CD14-positive monocyte (primary cell): ENCODE measurements at regions not wholly inside any gene's neighbourhood (a gene's known extent, or its start where the extent isn't known, plus 50 kb on each side); places are given as distances from the start of the nearest gene placed in this dataset.

Experiments used
- DNase-seq, 3 donors: peaks; one replicate each; pipeline ENCODE4 v3.0.0-alpha.2; 2011 to 2022
- H2AFZ ChIP-seq: 2 replicates; pipeline ENCODE4 v1.6.0; 2012; ENCODE audit warnings: mild to moderate bottlenecking, low read depth, low read length, inconsistent platforms; ENCODE audit not compliant: insufficient read depth, poor library complexity, severe bottlenecking
- H3K27ac ChIP-seq, 2 donors: 1 replicate in 1 of 2; 2 replicates in 1 of 2; pipeline ENCODE4 v1.5.1; 2012 to 2013; ENCODE audit warnings: low read length in 2 of 2, control low read depth in 1 of 2, inconsistent platforms in 1 of 2, low read depth in 1 of 2, mild to moderate bottlenecking in 1 of 2
- H3K27me3 ChIP-seq, 2 donors: one replicate each; pipeline versions ENCODE4 v1.6.0 to v1.6.1; 2011 to 2013; ENCODE audit warnings: low read length in 2 of 2; ENCODE audit not compliant: control insufficient read depth in 2 of 2, insufficient read depth in 2 of 2
- H3K36me3 ChIP-seq, 2 donors: replicated peaks in 1 of 2; 1 replicate in 1 of 2; 2 replicates in 1 of 2; pipeline versions ENCODE4 v1.5.1 to v1.6.1; 2012 to 2013; ENCODE audit warnings: low read length in 2 of 2, control low read depth in 1 of 2, inconsistent platforms in 1 of 2, mild to moderate bottlenecking in 1 of 2; ENCODE audit not compliant: insufficient read depth in 2 of 2, control insufficient read depth in 1 of 2
- H3K4me1 ChIP-seq, 2 donors: 1 replicate in 1 of 2; 2 replicates in 1 of 2; pipeline versions ENCODE4 v1.5.1 to v1.6.1; 2012 to 2013; ENCODE audit warnings: low read length in 2 of 2, control low read depth in 1 of 2, inconsistent platforms in 1 of 2, mild to moderate bottlenecking in 1 of 2, moderate library complexity in 1 of 2; ENCODE audit not compliant: insufficient read depth in 2 of 2, control insufficient read depth in 1 of 2
- H3K4me2 ChIP-seq: replicated peaks from 2 replicates; pipeline ENCODE3; 2012; ENCODE audit warnings: low read length, moderate library complexity, mild to moderate bottlenecking; ENCODE audit not compliant: poor library complexity, severe bottlenecking; ENCODE audit errors: extremely low read depth
- H3K4me3 ChIP-seq, 3 experiments: fragments of 200-600 bp in 1 of 3; sonication (generic) in 1 of 3; replicated peaks in 1 of 3; 1 replicate in 2 of 3; 2 replicates in 1 of 3; pipeline ENCODE4 v1.5.1; 2011 to 2013; ENCODE audit warnings: low read length in 3 of 3, mild to moderate bottlenecking in 3 of 3, control low read depth in 2 of 3, low read depth in 2 of 3, inconsistent platforms in 1 of 3, moderate library complexity in 1 of 3
- H3K79me2 ChIP-seq: 2 replicates; pipeline ENCODE4 v1.6.0; 2012; ENCODE audit warnings: mild to moderate bottlenecking, control low read depth, inconsistent platforms, low read length, moderate library complexity; ENCODE audit not compliant: insufficient read depth
- H3K9ac ChIP-seq: 2 replicates; pipeline ENCODE4 v1.6.0; 2017; ENCODE audit warnings: low read length, mild to moderate bottlenecking; ENCODE audit not compliant: insufficient read depth, poor library complexity, severe bottlenecking
- H3K9me3 ChIP-seq, 2 donors: replicated peaks in 1 of 2; 1 replicate in 1 of 2; 2 replicates in 1 of 2; pipeline versions ENCODE4 v1.5.1 to v1.6.1; 2012 to 2013; ENCODE audit warnings: low read length in 2 of 2, control low read depth in 1 of 2; ENCODE audit not compliant: control insufficient read depth in 1 of 2, insufficient read depth in 1 of 2
- H4K20me1 ChIP-seq: 2 replicates; pipeline ENCODE4 v1.6.0; 2012; ENCODE audit warnings: mild to moderate bottlenecking, low read length, control low read depth, moderate library complexity; ENCODE audit not compliant: insufficient read depth
- H3K27ac Mint-ChIP-seq, 7 donors: one replicate each; pipeline ENCODE4 v1.8.0; 2020; ENCODE audit warnings: mild to moderate bottlenecking in 7 of 7, mixed read lengths in 7 of 7, moderate library complexity in 6 of 7, inconsistent platforms in 2 of 7
- H3K27me3 Mint-ChIP-seq, 3 donors: one replicate each; pipeline ENCODE4 v1.8.0; 2021 to 2022; ENCODE audit warnings: low read depth in 3 of 3, mild to moderate bottlenecking in 3 of 3, mixed read lengths in 3 of 3, moderate library complexity in 3 of 3, inconsistent platforms in 1 of 3
- H3K36me3 Mint-ChIP-seq, 2 donors: one replicate each; pipeline ENCODE4 v1.8.0; 2020; ENCODE audit warnings: mixed read lengths in 2 of 2, inconsistent platforms in 1 of 2, mild to moderate bottlenecking in 1 of 2
- H3K4me1 Mint-ChIP-seq: one replicate; pipeline ENCODE4 v1.8.0; 2020; ENCODE audit warnings: mild to moderate bottlenecking, mixed read lengths
- H3K4me3 Mint-ChIP-seq, 2 donors: one replicate each; pipeline ENCODE4 v1.8.0; 2020; ENCODE audit warnings: mild to moderate bottlenecking in 2 of 2, mixed read lengths in 2 of 2, moderate library complexity in 1 of 2
- H3K9me3 Mint-ChIP-seq, 7 donors: one replicate each; pipeline ENCODE4 v1.8.0; 2020 to 2022; ENCODE audit warnings: mixed read lengths in 7 of 7, mild to moderate bottlenecking in 6 of 7, moderate library complexity in 6 of 7, inconsistent platforms in 2 of 7
- WGBS: methylation state at CpG from one replicate; pipeline ENCODE4 v1.1.5; 2013; ENCODE audit warnings: missing lambda C conversion rate; ENCODE audit not compliant: insufficient coverage; 5-methylcytosine and 5-hydroxymethylcytosine counted together
- intact Hi-C, 2 donors: fragments of 100-400 bp; cut with micrococcal nuclease; formaldehyde crosslinking; loops; one replicate each; pipeline versions ENCODE4 v1.15.0 to v1.15.1; 2023
- TF ChIP-seq, protein P1 (sequence below): fragments of 200-600 bp; IDR thresholded peaks from one replicate; pipeline ENCODE4 v1.8.0; 2022; ENCODE audit warnings: antibody characterized with exemption, mild to moderate bottlenecking

DNA sequence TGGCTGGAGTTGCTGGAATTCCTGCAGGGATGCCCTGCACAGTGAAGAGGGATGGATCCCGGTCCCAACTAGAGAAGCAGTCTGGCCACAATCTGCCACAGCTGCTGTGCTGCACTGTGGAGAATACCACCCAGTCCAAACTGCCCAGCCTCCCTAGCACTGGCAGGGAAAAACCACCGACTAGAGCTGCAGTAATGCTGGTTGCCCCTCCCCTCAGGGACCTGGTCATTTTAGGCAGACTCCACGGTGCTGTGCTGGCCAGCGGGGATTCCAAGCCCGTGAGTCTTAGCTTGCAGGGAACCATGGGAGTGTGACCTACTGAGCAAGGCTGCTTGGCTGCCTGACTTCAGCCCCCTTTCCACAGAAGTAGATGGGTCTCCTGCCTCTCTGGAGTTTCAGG lies 478.0 kb upstream of the ATP11B start:
- H3K4me1 ChIP-seq = no peaks in the 10 kb centered on the region
- no peak overlapping the region for H3K4me3 ChIP-seq
- no peaks in the 10 kb centered on the region for H3K27me3 ChIP-seq
- Mint-ChIP-seq H3K27me3 (peaks cover 0 to under 1% (median under 1%) of the 10 kb centered on the region in 3 donors), H3K4me1 (no peaks in the 10 kb centered on the region), H3K36me3 (no peaks in the 10 kb centered on the region), H3K4me3 (no peak overlapping the region), H3K27ac (no peak overlapping the region), H3K9me3 (peaks cover 3 to 31% (median 13%) of the 10 kb centered on the region in 7 donors)
- H3K79me2 ChIP-seq = no peaks in the 10 kb centered on the region
- no peak for DNase-seq
- no peak overlapping the region for H3K4me2 ChIP-seq
- WGBS = 95% methylated on average over 5 of the region's 5 CpGs
- no peak overlapping the region for H3K9ac ChIP-seq
- no peaks in the 10 kb centered on the region for H3K36me3 ChIP-seq
- no peak overlapping the region for H2AFZ ChIP-seq
- no peak overlapping the region for H3K27ac ChIP-seq
- H3K9me3 ChIP-seq = peaks cover 12 to 21% of the 10 kb centered on the region in 2 donors
- H4K20me1 ChIP-seq = no peaks in the 10 kb centered on the region
- TF ChIP-seq, protein P1, sequence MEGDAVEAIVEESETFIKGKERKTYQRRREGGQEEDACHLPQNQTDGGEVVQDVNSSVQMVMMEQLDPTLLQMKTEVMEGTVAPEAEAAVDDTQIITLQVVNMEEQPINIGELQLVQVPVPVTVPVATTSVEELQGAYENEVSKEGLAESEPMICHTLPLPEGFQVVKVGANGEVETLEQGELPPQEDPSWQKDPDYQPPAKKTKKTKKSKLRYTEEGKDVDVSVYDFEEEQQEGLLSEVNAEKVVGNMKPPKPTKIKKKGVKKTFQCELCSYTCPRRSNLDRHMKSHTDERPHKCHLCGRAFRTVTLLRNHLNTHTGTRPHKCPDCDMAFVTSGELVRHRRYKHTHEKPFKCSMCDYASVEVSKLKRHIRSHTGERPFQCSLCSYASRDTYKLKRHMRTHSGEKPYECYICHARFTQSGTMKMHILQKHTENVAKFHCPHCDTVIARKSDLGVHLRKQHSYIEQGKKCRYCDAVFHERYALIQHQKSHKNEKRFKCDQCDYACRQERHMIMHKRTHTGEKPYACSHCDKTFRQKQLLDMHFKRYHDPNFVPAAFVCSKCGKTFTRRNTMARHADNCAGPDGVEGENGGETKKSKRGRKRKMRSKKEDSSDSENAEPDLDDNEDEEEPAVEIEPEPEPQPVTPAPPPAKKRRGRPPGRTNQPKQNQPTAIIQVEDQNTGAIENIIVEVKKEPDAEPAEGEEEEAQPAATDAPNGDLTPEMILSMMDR = no peak
- intact Hi-C loops = no loop called here

DNA sequence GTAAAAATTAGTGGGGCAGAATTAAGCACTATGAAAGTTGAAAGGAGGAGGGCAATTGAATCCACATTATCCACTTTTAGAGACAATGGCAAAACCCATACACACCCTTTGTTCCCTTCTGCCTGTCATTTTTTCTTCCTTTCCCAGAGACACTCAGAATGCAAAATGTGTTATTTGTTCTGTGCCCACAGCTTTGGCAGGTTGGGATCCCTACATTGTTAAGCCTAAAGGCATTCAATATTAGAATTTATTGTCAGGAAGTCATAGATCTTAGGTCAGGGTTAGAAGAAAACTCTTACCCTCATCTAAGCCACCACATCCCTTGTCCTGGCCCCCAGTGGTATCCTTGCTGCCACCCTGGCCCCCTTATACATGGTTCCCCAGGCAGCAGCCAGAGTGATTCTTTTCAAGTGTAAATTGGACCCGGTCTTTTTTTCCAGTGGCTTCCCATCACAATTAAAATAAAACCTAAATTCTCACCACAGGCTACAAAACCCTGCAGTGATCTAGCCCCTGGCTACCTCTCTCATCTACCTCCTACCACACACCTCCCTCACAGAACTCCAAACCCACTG lies 470.1 kb upstream of the ATP11B start:
- Mint-ChIP-seq H3K4me1 (no peaks in the 10 kb centered on the region), H3K36me3 (no peaks in the 10 kb centered on the region), H3K4me3 (no peak overlapping the region), H3K9me3 (peaks cover 6 to 16% (median 12%) of the 10 kb centered on the region in 7 donors), H3K27me3 (peaks cover 0 to 2% (median 2%) of the 10 kb centered on the region in 3 donors), H3K27ac (no peak overlapping the region)
- no peak overlapping the region for H3K4me2 ChIP-seq
- no peaks in the 10 kb centered on the region for H3K36me3 ChIP-seq
- H3K79me2 ChIP-seq = no peaks in the 10 kb centered on the region
- TF ChIP-seq, protein P1 = no peak
- no peak overlapping the region for H3K9ac ChIP-seq
- H3K9me3 ChIP-seq = peaks cover 6 to 20% of the 10 kb centered on the region in 2 donors
- H3K27me3 ChIP-seq = no peaks in the 10 kb centered on the region
- H3K4me1 ChIP-seq = no peaks in the 10 kb centered on the region
- DNase-seq = no peak
- no peak overlapping the region for H3K4me3 ChIP-seq
- WGBS = 83% methylated on average over 1 of the region's 1 CpG
- H3K27ac ChIP-seq = no peak overlapping the region
- intact Hi-C loops = no loop called here
- H2AFZ ChIP-seq = no peak overlapping the region
- no peaks in the 10 kb centered on the region for H4K20me1 ChIP-seq
